NB4 (cell line): ENCODE measurements at regions not wholly inside any gene's neighbourhood (a gene's known extent, or its start where the extent isn't known, plus 50 kb on each side); places are given as distances from the start of the nearest gene placed in this dataset.

Experiments used
- CTCF ChIP-seq: IDR thresholded peaks from one replicate; pipeline ENCODE4 v1.5.1; 2012; ENCODE audit warnings: low read depth, low read length
- MAX ChIP-seq: IDR thresholded peaks from 2 replicates; pipeline ENCODE4 v1.6.1; 2011; ENCODE audit warnings: low read depth, low read length
- POLR2A ChIP-seq: IDR thresholded peaks from 2 replicates; pipeline ENCODE4 v1.6.1; 2011; ENCODE audit warnings: mild to moderate bottlenecking; ENCODE audit not compliant: insufficient read length; ENCODE audit errors: extremely low read depth

DNA sequence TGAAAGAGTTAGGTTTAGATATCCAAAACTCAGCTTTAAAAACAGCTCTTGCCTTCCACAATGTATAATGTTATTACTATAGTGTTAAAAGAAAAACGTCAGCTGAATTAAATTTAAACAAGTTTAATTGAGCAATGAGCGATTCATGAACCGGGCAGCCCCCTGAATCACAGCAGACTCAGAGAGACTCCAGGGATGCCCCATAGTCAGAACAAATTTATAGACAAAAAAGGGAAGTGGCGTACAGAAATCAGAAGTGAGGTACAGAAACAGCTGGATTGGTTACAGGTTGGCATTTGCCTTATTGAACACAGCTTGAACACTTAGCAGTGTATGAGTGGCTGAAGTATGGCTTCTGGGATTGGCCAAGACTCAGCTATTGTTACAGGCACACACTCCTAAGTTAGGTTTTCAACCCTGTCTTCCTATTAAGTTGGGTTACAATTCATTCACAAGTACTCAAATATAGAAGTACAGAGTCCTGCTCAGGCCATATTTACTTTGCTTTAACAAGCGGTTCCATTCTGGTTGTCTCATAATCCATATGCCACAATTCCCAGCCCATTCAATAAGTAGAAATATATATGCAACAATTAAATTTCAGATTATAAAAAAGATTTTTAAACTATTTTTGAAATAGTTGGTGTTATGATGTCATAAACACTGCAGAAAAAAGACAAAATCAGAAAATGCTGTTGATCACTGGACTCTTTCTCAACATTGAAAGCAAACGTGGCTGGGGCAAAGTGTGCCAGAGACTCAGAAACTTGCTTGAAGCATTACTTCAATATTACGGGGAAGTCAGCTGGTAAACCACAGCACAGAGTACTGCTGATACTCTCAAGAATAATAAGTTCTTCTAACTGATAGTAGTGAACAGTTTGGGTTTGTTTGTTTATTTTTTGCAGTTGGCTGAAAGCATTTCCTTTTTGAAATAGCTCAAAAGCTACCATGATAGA lies 459.7 kb downstream of the RAB28 start:
- TF ChIP-seq CTCF, result no peak
- TF ChIP-seq POLR2A, result no peak
- TF ChIP-seq MAX, result no peak
